Endodermal cell (in vitro differentiated cells): ENCODE measurements at regions not wholly inside any gene's neighbourhood (a gene's known extent, or its start where the extent isn't known, plus 50 kb on each side); places are given as distances from the start of the nearest gene placed in this dataset.

ENCODE experiments used
- DNase-seq: peaks from one replicate; pipeline ENCODE4 v3.0.0-alpha.2; 2017
- H3K27ac ChIP-seq: 2 replicates; pipeline ENCODE4 v1.5.1; 2013; ENCODE audit warnings: mild to moderate bottlenecking, low read depth, low read length, moderate library complexity
- H3K27me3 ChIP-seq: 2 replicates; pipeline ENCODE4 v1.6.1; 2013; ENCODE audit warnings: mild to moderate bottlenecking, low read length, moderate library complexity; ENCODE audit not compliant: insufficient read depth, control insufficient read depth, poor library complexity, severe bottlenecking
- H3K36me3 ChIP-seq: 2 replicates; pipeline ENCODE4 v1.7.0; 2013; ENCODE audit warnings: mild to moderate bottlenecking, low read length, moderate library complexity; ENCODE audit not compliant: control insufficient read depth, insufficient read depth
- H3K4me1 ChIP-seq: one replicate; pipeline ENCODE4 v1.7.0; 2013; ENCODE audit warnings: low read length; ENCODE audit not compliant: control insufficient read depth, insufficient read depth
- H3K4me3 ChIP-seq: 2 replicates; pipeline ENCODE4 v1.5.1; 2013; ENCODE audit warnings: mild to moderate bottlenecking, low read length, moderate library complexity
- H3K9ac ChIP-seq: 2 replicates; pipeline ENCODE4 v1.6.1; 2013; ENCODE audit warnings: mild to moderate bottlenecking, low read length, moderate library complexity; ENCODE audit not compliant: poor library complexity, severe bottlenecking; ENCODE audit errors: extremely low read depth
- H3K9me3 ChIP-seq: 2 replicates; pipeline ENCODE4 v1.6.1; 2013; ENCODE audit warnings: mild to moderate bottlenecking, low read length, moderate library complexity; ENCODE audit not compliant: control insufficient read depth
- H3K27ac Mint-ChIP-seq: 2 replicates; pipeline ENCODE4 v1.8.0; 2020; ENCODE audit warnings: mixed read lengths
- H3K27me3 Mint-ChIP-seq: 2 replicates; pipeline ENCODE4 v1.8.0; 2021; ENCODE audit warnings: mild to moderate bottlenecking, mixed read lengths; ENCODE audit not compliant: insufficient read depth
- H3K36me3 Mint-ChIP-seq: 2 replicates; pipeline ENCODE4 v1.8.0; 2020; ENCODE audit warnings: low read depth, mixed read lengths
- H3K4me1 Mint-ChIP-seq: 2 replicates; pipeline ENCODE4 v1.8.0; 2020; ENCODE audit warnings: mixed read lengths
- H3K4me3 Mint-ChIP-seq: 2 replicates; pipeline ENCODE4 v1.8.0; 2020; ENCODE audit warnings: mild to moderate bottlenecking, moderate library complexity, mixed read lengths
- H3K9me3 Mint-ChIP-seq: 2 replicates; pipeline ENCODE4 v1.8.0; 2020; ENCODE audit warnings: mild to moderate bottlenecking, mixed read lengths
- WGBS, 2 experiments: methylation state at CpG; one replicate each; pipeline versions ENCODE4 v1.1.5 to v1.1.7; 2013; ENCODE audit warnings: missing lambda C conversion rate in 2 of 2, mixed read lengths in 1 of 2; ENCODE audit not compliant: insufficient coverage in 1 of 2, insufficient read length in 1 of 2; 5-methylcytosine and 5-hydroxymethylcytosine counted together
- TF ChIP-seq, protein P1 (sequence below): fragments of 200-600 bp; sonication (generic); conservative IDR thresholded peaks from 2 replicates; pipeline ENCODE4 v1.5.0; 2021; ENCODE audit warnings: antibody characterized with exemption, mild to moderate bottlenecking

- H3K4me3 ChIP-seq, result peak overlapping the region; percentile 9
- no peak for DNase-seq
- Mint-ChIP-seq H3K4me1 (peaks cover 23% of the 10 kb centered on the region), H3K27me3 (peaks cover 60% of the 10 kb centered on the region), H3K9me3 (no peaks in the 10 kb centered on the region), H3K36me3 (no peaks in the 10 kb centered on the region), H3K27ac (no peak overlapping the region), H3K4me3 (no peak overlapping the region)
- H3K4me1 ChIP-seq, result peaks cover 4% of the 10 kb centered on the region
- no peak overlapping the region for H3K9ac ChIP-seq
- peaks cover 13% of the 10 kb centered on the region for H3K27me3 ChIP-seq
- WGBS, 2 experiments, result 84 to 100% methylated on average over 1 to 2 of the region's 2 CpGs
- no peaks in the 10 kb centered on the region for H3K9me3 ChIP-seq
- no peaks in the 10 kb centered on the region for H3K36me3 ChIP-seq
- TF ChIP-seq, protein P1, sequence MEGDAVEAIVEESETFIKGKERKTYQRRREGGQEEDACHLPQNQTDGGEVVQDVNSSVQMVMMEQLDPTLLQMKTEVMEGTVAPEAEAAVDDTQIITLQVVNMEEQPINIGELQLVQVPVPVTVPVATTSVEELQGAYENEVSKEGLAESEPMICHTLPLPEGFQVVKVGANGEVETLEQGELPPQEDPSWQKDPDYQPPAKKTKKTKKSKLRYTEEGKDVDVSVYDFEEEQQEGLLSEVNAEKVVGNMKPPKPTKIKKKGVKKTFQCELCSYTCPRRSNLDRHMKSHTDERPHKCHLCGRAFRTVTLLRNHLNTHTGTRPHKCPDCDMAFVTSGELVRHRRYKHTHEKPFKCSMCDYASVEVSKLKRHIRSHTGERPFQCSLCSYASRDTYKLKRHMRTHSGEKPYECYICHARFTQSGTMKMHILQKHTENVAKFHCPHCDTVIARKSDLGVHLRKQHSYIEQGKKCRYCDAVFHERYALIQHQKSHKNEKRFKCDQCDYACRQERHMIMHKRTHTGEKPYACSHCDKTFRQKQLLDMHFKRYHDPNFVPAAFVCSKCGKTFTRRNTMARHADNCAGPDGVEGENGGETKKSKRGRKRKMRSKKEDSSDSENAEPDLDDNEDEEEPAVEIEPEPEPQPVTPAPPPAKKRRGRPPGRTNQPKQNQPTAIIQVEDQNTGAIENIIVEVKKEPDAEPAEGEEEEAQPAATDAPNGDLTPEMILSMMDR, result no peak
- no peak overlapping the region for H3K27ac ChIP-seq
These were observed 389.6 kb downstream of the YTHDC2 start for GRCh38 chr5:113902917-113903660.

GRCh38 chr5:113909782-113910181, 396.3 kb downstream of the YTHDC2 start:
- 90 to 96% methylated on average over 6 of the region's 6 CpGs for WGBS, 2 experiments
- Mint-ChIP-seq H3K27ac (no peak overlapping the region), H3K27me3 (peaks cover 27% of the 10 kb centered on the region), H3K4me3 (no peak overlapping the region), H3K36me3 (no peaks in the 10 kb centered on the region), H3K9me3 (no peaks in the 10 kb centered on the region), H3K4me1 (no peaks in the 10 kb centered on the region)
- H3K4me1 ChIP-seq, result no peaks in the 10 kb centered on the region
- peaks cover 4% of the 10 kb centered on the region for H3K9me3 ChIP-seq
- DNase-seq, result no peak
- no peak overlapping the region for H3K9ac ChIP-seq
- TF ChIP-seq, protein P1, result no peak
- no peak overlapping the region for H3K4me3 ChIP-seq
- no peak overlapping the region for H3K27ac ChIP-seq
- no peaks in the 10 kb centered on the region for H3K36me3 ChIP-seq
- peaks cover 19% of the 10 kb centered on the region for H3K27me3 ChIP-seq

GRCh38 chr5:113917997-113918396, 404.5 kb downstream of the YTHDC2 start:
- Histone ChIP-seq H3K4me1 (peaks cover 7% of the 10 kb centered on the region), H3K27me3 (peaks cover 12% of the 10 kb centered on the region), H3K4me3 (no peak overlapping the region), H3K36me3 (no peaks in the 10 kb centered on the region), H3K27ac (no peak overlapping the region), H3K9ac (no peak overlapping the region), H3K9me3 (no peaks in the 10 kb centered on the region)
- 36 to 73% methylated on average over 1 to 2 of the region's 2 CpGs for WGBS, 2 experiments
- no peak overlapping the region for H3K4me3 Mint-ChIP-seq
- H3K27me3 Mint-ChIP-seq, result peaks cover 11% of the 10 kb centered on the region
- DNase-seq, result no peak
- peaks cover 6% of the 10 kb centered on the region for H3K4me1 Mint-ChIP-seq
- H3K9me3 Mint-ChIP-seq, result no peaks in the 10 kb centered on the region
- TF ChIP-seq, protein P1, result peak; percentile 64
- no peaks in the 10 kb centered on the region for H3K36me3 Mint-ChIP-seq
- H3K27ac Mint-ChIP-seq, result no peak overlapping the region
